HEK293T (cell line): ENCODE measurements at regions not wholly inside any gene's neighbourhood (a gene's known extent, or its start where the extent isn't known, plus 50 kb on each side); places are given as distances from the start of the nearest gene placed in this dataset.
"Not testable (repeated sequence)": the region's sequence is repeated elsewhere in the genome, so short reads cannot be mapped to it uniquely, and the experiment has no call there.

Experiments
- CTCF ChIA-PET: fragments of 350-600 bp; formaldehyde crosslinking; extraction: SDS; loops from one replicate; lab custom pipeline; 2021; ENCODE audit warnings: antibody characterized with exemption, inconsistent platforms; lab: Yijun Ruan, JAX
- POLR2A ChIA-PET: fragments of 350-600 bp; formaldehyde crosslinking; extraction: SDS; loops from one replicate; lab custom pipeline; 2020; ENCODE audit warnings: antibody characterized with exemption, inconsistent platforms; lab: Yijun Ruan, JAX
- DNase-seq: peaks from one replicate; pipeline ENCODE4 v3.0.0; 2012; ENCODE audit warnings: mixed read lengths; ENCODE audit errors: extremely low spot score
- ARNT ChIP-seq: fragments of 450-650 bp; IDR thresholded peaks from 2 replicates; pipeline ENCODE4 v1.6.1; 2017; ENCODE audit warnings: mild to moderate bottlenecking
- BHLHE40 ChIP-seq: fragments of 450-650 bp; IDR thresholded peaks from 2 replicates; pipeline ENCODE4 v1.6.1; 2016; ENCODE audit warnings: mild to moderate bottlenecking, moderate library complexity, borderline replicate concordance
- CTBP1 ChIP-seq: fragments of 450-650 bp; IDR thresholded peaks from 2 replicates; pipeline ENCODE4 v1.6.1; 2016; ENCODE audit warnings: borderline replicate concordance
- ELF4 ChIP-seq: fragments of 450-650 bp; IDR thresholded peaks from 2 replicates; pipeline ENCODE4 v1.6.1; 2017; ENCODE audit warnings: antibody characterized with exemption
- FOXA1 ChIP-seq: fragments of 450-650 bp; IDR thresholded peaks from 2 replicates; pipeline ENCODE4 v1.6.1; 2016; ENCODE audit warnings: mild to moderate bottlenecking
- FOXK2 ChIP-seq: fragments of 450-650 bp; IDR thresholded peaks from 2 replicates; pipeline ENCODE4 v1.6.1; 2016; ENCODE audit warnings: mild to moderate bottlenecking
- FOXM1 ChIP-seq: fragments of 450-650 bp; IDR thresholded peaks from 2 replicates; pipeline ENCODE4 v1.6.1; 2017; ENCODE audit warnings: mild to moderate bottlenecking, borderline replicate concordance
- HDGF ChIP-seq: fragments of 450-650 bp; IDR thresholded peaks from 2 replicates; pipeline ENCODE4 v1.6.1; 2017; ENCODE audit warnings: antibody characterized with exemption, borderline replicate concordance
- L3MBTL2 ChIP-seq: fragments of 450-650 bp; conservative IDR thresholded peaks from 2 replicates; pipeline ENCODE4 v1.6.1; 2016; ENCODE audit warnings: mild to moderate bottlenecking
- LEF1 ChIP-seq: fragments of 450-650 bp; IDR thresholded peaks from 2 replicates; pipeline ENCODE4 v1.6.1; 2017; ENCODE audit warnings: mild to moderate bottlenecking, borderline replicate concordance
- NFRKB ChIP-seq: fragments of 450-650 bp; IDR thresholded peaks from 2 replicates; pipeline ENCODE4 v1.6.1; 2016; ENCODE audit warnings: mild to moderate bottlenecking, moderate library complexity
- SP1 ChIP-seq: fragments of 450-650 bp; IDR thresholded peaks from 2 replicates; pipeline ENCODE4 v1.6.1; 2017
- SUZ12 ChIP-seq: fragments of 450-650 bp; IDR thresholded peaks from 2 replicates; pipeline ENCODE4 v1.6.1; 2016; ENCODE audit warnings: mild to moderate bottlenecking
- TARDBP ChIP-seq: fragments of 450-650 bp; IDR thresholded peaks from 2 replicates; pipeline ENCODE4 v1.6.1; 2016
- ZNF384 ChIP-seq: fragments of 450-650 bp; IDR thresholded peaks from 2 replicates; pipeline ENCODE4 v1.6.1; 2016
- TF ChIP-seq, protein P1 (sequence below): fragments of 450-650 bp; IDR thresholded peaks from 2 replicates; pipeline ENCODE4 v1.6.1; 2016

DNA sequence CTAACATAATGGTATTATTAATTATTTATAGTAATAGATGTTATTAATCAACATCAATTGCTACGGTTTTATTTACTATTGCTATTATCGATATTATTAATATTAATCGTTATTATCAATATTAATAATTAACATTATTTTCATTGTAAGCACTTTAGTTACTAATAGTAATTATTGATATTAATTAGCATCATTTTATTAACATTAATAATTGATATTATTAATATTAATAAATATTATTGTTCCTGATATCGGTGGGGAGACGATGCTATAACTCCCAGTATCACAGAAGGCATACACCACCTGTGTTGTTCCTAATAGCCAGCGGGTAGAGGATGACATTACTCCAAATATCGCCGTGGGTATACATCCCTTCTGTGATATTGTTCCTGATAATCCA, 335.5 kb downstream of the MEX3B start:
- ChIA-PET CTCF (no interaction called here), POLR2A (no interaction called here)
- TF ChIP-seq TARDBP (no peak), HDGF (no peak), SP1 (no peak), FOXK2 (no peak), NFRKB (no peak), FOXM1 (no peak), ARNT (no peak), LEF1 (no peak), ELF4 (no peak)
- TF ChIP-seq, protein P1, sequence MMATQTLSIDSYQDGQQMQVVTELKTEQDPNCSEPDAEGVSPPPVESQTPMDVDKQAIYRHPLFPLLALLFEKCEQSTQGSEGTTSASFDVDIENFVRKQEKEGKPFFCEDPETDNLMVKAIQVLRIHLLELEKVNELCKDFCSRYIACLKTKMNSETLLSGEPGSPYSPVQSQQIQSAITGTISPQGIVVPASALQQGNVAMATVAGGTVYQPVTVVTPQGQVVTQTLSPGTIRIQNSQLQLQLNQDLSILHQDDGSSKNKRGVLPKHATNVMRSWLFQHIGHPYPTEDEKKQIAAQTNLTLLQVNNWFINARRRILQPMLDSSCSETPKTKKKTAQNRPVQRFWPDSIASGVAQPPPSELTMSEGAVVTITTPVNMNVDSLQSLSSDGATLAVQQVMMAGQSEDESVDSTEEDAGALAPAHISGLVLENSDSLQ: no peak
- DNase-seq: no peak

GRCh38 chr15:81706816-81707346, 332.9 kb upstream of the TMC3 start:
- CTCF ChIA-PET, DNase-seq, POLR2A ChIA-PET: not testable (repeated sequence)

DNA sequence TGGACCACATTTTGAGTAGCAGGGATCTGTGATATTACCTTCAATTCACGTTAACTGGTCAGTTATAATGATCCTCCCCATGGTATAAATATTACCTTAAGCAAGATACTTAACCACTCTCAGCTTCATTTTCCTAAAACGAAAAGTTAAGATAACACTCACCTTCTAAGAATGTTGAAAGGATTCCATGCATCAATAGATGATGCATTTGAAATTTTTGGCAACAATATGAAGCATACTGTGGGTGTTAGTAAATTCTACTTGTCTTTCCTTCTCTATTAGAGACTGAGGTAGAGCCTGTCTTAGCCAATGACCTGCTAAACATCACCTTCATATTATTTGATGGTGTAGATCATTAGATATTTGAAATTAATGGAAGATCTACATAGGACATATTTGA, 331.7 kb upstream of the TMC3 start:
- POLR2A ChIA-PET, DNase-seq, CTCF ChIA-PET: not testable (repeated sequence)

- POLR2A ChIA-PET: no interaction called here
- CTCF ChIA-PET: no interaction called here
Measured at GRCh38 chr15:81686021-81686420, 312.0 kb upstream of the TMC3 start.

GRCh38 chr15:81685237-81685636, 311.2 kb upstream of the TMC3 start:
- ChIA-PET CTCF (no interaction called here), POLR2A (no interaction called here)
- TF ChIP-seq CTBP1: no peak
- no peak for TF ChIP-seq SUZ12
- no peak for TF ChIP-seq L3MBTL2
- no peak for TF ChIP-seq ELF4
- no peak for TF ChIP-seq FOXK2
- no peak for TF ChIP-seq ARNT
- TF ChIP-seq TARDBP: no peak
- no peak for TF ChIP-seq FOXM1
- no peak for TF ChIP-seq ZNF384
- no peak for TF ChIP-seq HDGF
- TF ChIP-seq LEF1: no peak
- no peak for TF ChIP-seq FOXA1
- no peak for TF ChIP-seq BHLHE40
- TF ChIP-seq, protein P1: no peak
- TF ChIP-seq NFRKB: no peak
- DNase-seq: no peak

More at GRCh38 chr15:81686021-81686420, 312.0 kb upstream of the TMC3 start:
- no peak for DNase-seq
- TF ChIP-seq HDGF: no peak
- no peak for TF ChIP-seq SP1
- TF ChIP-seq ZNF384: no peak
- TF ChIP-seq BHLHE40: no peak
- no peak for TF ChIP-seq FOXK2
- no peak for TF ChIP-seq LEF1
- TF ChIP-seq FOXA1: no peak
- TF ChIP-seq TARDBP: no peak
- TF ChIP-seq ELF4: no peak
- TF ChIP-seq, protein P1: no peak
- TF ChIP-seq ARNT: no peak
- no peak for TF ChIP-seq NFRKB
- no peak for TF ChIP-seq L3MBTL2
- no peak for TF ChIP-seq SUZ12

DNA sequence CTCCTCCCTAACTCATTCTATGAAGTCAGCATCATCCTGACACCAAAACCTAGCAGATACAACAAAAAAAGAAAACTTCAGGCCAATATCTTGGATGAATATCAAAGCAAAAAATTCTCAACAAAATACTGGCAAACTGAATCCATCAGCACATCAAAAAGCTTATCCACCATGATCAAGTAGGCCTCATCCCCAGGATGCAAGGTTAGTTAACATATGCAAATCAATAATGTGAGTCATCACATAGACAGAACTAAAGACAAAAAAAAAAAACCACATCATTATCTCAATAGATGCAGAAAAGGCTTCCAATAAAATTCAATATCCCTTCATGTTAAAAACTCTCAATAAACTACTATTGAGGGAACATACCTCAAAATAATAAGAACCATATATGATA, 306.8 kb upstream of the TMC3 start:
- TF ChIP-seq TARDBP (no peak), L3MBTL2 (no peak), SUZ12 (no peak), FOXA1 (no peak), CTBP1 (no peak), ARNT (no peak), BHLHE40 (no peak), ELF4 (no peak), SP1 (no peak), FOXK2 (no peak)
- ChIA-PET CTCF (no interaction called here), POLR2A (no interaction called here)
- DNase-seq: no peak

DNA sequence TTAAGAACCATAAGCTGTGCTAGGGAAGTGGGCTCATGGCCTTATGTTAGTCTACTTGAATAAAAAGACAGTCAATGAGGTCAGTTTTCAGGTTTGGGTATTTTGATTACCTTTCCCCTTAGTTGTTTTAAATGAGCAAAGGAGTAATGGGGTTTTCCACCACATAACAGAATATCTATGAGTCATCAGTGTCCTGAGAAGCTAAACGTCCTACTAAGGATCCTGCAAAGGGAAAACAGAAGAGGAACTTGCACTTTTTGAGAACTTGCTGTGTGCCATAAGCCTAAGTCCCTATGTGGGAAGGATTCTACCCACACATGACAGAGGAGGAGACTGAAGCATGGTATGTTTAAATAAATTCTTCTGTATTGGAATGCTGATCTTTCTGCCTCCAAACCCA, 292.8 kb upstream of the TMC3 start:
- ChIA-PET CTCF (no interaction called here), POLR2A (no interaction called here)
- TF ChIP-seq FOXK2 (no peak), CTBP1 (no peak), LEF1 (no peak), TARDBP (no peak), SP1 (no peak), FOXA1 (no peak), BHLHE40 (no peak), L3MBTL2 (no peak), NFRKB (no peak), FOXM1 (no peak), HDGF (no peak), ARNT (no peak), ELF4 (no peak), ZNF384 (no peak), SUZ12 (no peak)
- TF ChIP-seq, protein P1: no peak
- no peak for DNase-seq
